ENCODE measurements at regions not wholly inside any gene's neighbourhood (a gene's known extent, or its start where the extent isn't known, plus 50 kb on each side); places are given as distances from the start of the nearest gene placed in this dataset.

GRCh38 chr2:239776436-239777005 lies 248.6 kb downstream of the NDUFA10 start:
- Mint-ChIP-seq H3K4me1 (ENCODE audit: insufficient read depth, unreplicated experiment) (no peaks in the 10 kb centered on the region), H3K36me3 (ENCODE audit: insufficient read depth, unreplicated experiment) (no peaks in the 10 kb centered on the region), H3K27me3 (ENCODE audit: insufficient read depth, unreplicated experiment) (peaks cover 55% of the 10 kb centered on the region), H3K9me3 (ENCODE audit: unreplicated experiment) (peaks cover 4% of the 10 kb centered on the region), H3K4me3 (ENCODE audit: unreplicated experiment) (no peak overlapping the region), H3K27ac (ENCODE audit: low read depth, unreplicated experiment) (no peak overlapping the region)
- CTCF ChIA-PET = no interaction called here
- no TSS peak for BruUV-seq (replicated peaks)
- intact Hi-C loops (cut with micrococcal nuclease) = no loop called here
- no peak for DNase-seq (ENCODE audit: unreplicated experiment)
- POLR2A ChIA-PET = no interaction called here
- TF ChIP-seq CTCF (IDR thresholded peaks at IDR 0.05; ENCODE audit: unreplicated experiment) = no peak

DNA sequence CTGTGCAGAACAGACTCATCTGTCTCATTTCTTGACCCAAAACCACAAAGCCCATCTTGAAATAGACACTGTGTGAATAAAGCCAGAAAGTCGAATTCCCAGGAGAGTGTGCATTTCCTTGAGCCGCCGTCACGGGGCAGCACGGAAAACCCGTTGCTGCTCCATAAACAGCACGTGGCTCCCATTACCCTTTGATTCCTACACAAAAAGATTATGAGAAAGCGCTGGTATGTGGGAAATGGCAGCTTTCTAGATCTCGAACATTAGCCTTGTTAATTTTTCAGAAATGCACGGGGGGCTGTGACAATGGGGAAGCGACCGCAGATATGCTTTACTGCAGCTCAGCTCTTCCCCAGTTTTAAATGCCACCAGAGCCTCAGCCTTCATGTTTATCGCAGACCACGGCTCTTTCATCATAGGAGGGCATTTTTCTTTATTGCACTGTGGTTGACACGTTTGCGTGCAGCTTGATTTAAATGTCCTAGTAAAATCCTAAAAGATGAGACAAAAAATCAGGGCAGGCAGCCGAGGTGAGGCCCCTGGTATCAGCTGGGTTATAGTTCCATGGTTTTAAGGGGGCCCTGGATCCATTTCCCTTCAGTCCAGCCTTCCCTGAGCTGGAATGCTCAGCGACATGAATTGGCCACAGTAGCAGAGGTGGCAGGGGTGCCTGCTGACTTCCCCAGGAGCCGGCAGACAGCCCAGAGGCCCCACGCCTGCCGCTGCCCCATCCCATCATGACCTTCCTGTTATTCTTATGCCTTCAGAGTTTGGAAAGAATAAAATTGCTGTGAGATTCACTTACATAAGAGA lies 249.3 kb downstream of the NDUFA10 start:
- no peak overlapping the region for H3K4me3 Mint-ChIP-seq (ENCODE audit: unreplicated experiment)
- no peaks in the 10 kb centered on the region for H3K36me3 Mint-ChIP-seq (ENCODE audit: insufficient read depth, unreplicated experiment)
- intact Hi-C loops (cut with micrococcal nuclease) = no loop called here
- no peak overlapping the region for H3K27ac Mint-ChIP-seq (ENCODE audit: low read depth, unreplicated experiment)
- ChIA-PET POLR2A (no interaction called here), CTCF (no interaction called here)
- no peaks in the 10 kb centered on the region for H3K4me1 Mint-ChIP-seq (ENCODE audit: insufficient read depth, unreplicated experiment)
- no TSS peak for BruUV-seq (replicated peaks)
- peaks cover 48% of the 10 kb centered on the region for H3K27me3 Mint-ChIP-seq (ENCODE audit: insufficient read depth, unreplicated experiment)
- DNase-seq (ENCODE audit: unreplicated experiment) = no peak
- no peak for TF ChIP-seq CTCF (IDR thresholded peaks at IDR 0.05; ENCODE audit: unreplicated experiment)
- H3K9me3 Mint-ChIP-seq (ENCODE audit: unreplicated experiment) = peaks cover 8% of the 10 kb centered on the region

DNA sequence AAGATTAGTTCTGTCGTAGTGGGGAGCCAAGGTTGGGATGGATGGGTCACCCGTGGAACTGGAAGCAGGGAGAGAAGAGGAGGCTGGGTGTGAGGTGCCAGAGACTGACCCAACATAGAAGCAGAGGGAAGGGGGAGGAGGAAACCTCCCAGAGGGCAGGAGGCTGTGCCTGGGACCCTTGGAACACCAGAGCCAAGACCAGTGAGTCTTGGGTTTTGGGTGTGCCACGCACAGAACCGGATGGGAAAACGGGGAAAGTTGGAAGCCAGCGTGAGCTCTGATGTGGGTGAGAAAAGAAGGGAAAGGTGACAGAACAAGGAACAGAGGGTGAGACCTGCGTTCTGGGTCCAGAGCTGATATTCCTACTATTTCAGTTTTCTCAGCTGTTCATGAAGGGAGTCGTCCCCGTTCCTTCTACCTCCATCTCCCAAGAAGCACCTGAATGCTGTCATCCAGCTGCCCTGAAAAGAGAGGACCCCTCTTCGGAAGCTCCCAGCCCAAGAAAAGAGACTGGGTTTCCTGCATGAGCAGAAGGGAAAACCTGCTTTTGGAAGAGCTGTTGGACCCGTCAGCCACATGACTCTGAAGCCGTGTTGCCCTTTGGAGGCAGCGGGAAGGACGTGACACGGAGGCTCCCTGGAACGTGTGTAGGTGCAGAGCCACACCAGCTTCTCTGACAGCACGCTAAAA lies 250.1 kb downstream of the NDUFA10 start:
- Mint-ChIP-seq H3K9me3 (ENCODE audit: unreplicated experiment) (peaks cover 8% of the 10 kb centered on the region), H3K27me3 (ENCODE audit: insufficient read depth, unreplicated experiment) (peaks cover 42% of the 10 kb centered on the region), H3K4me3 (ENCODE audit: unreplicated experiment) (no peak overlapping the region), H3K27ac (ENCODE audit: low read depth, unreplicated experiment) (no peak overlapping the region), H3K4me1 (ENCODE audit: insufficient read depth, unreplicated experiment) (no peaks in the 10 kb centered on the region), H3K36me3 (ENCODE audit: insufficient read depth, unreplicated experiment) (no peaks in the 10 kb centered on the region)
- intact Hi-C loops (cut with micrococcal nuclease) = no loop called here
- ChIA-PET CTCF (no interaction called here), POLR2A (no interaction called here)
- no TSS peak for BruUV-seq (replicated peaks)
- TF ChIP-seq CTCF (IDR thresholded peaks at IDR 0.05; ENCODE audit: unreplicated experiment) = no peak
- DNase-seq (ENCODE audit: unreplicated experiment) = no peak

DNA sequence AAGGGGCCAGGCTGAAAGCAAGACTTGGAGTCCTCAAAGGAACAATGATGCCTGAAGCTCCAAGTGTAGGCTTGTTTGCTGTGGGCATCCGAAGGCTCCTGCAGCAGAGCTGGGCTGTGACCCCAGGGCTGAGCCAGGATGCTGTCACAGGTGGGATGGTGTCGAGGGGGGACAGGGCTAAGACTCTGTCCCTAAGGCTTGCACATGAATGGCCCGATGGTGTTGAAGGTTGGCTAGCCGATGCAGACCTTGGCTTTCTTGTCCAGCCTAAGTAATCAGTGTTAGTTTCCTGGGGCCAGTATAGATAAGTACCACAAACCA lies 251.0 kb downstream of the NDUFA10 start:
- intact Hi-C loops (cut with micrococcal nuclease) = no loop called here
- Mint-ChIP-seq H3K4me1 (ENCODE audit: insufficient read depth, unreplicated experiment) (no peaks in the 10 kb centered on the region), H3K27ac (ENCODE audit: low read depth, unreplicated experiment) (no peak overlapping the region), H3K27me3 (ENCODE audit: insufficient read depth, unreplicated experiment) (peaks cover 44% of the 10 kb centered on the region), H3K9me3 (ENCODE audit: unreplicated experiment) (peaks cover 8% of the 10 kb centered on the region), H3K4me3 (ENCODE audit: unreplicated experiment) (no peak overlapping the region), H3K36me3 (ENCODE audit: insufficient read depth, unreplicated experiment) (no peaks in the 10 kb centered on the region)
- no peak for DNase-seq (ENCODE audit: unreplicated experiment)
- ChIA-PET CTCF (no interaction called here), POLR2A (no interaction called here)
- no peak for TF ChIP-seq CTCF (IDR thresholded peaks at IDR 0.05; ENCODE audit: unreplicated experiment)
- BruUV-seq (replicated peaks) = no TSS peak

Data from MCF 10A (cell line).